DND-41 (cell line): ENCODE measurements at regions not wholly inside any gene's neighbourhood (a gene's known extent, or its start where the extent isn't known, plus 50 kb on each side); places are given as distances from the start of the nearest gene placed in this dataset.

Experiments
- ATAC-seq: fragments of 200-7000 bp; cut with Tn5 transposase; 3 replicates; pipeline ENCODE4 v1.9.1; 2021; ENCODE audit warnings: low read depth; ENCODE audit not compliant: insufficient read depth
- DNase-seq: peaks from one replicate; pipeline ENCODE4 v3.0.0-alpha.2; 2020
- H2AFZ ChIP-seq: 2 replicates; pipeline ENCODE4 v1.6.0; 2012; ENCODE audit warnings: low read depth, low read length
- H3K27ac ChIP-seq: 2 replicates; pipeline ENCODE4 v1.5.1; 2012; ENCODE audit warnings: low read length, inconsistent platforms
- H3K27me3 ChIP-seq: fragments of 200-600 bp; sonication (generic); 2 replicates; pipeline ENCODE4 v1.6.0; 2012; ENCODE audit warnings: low read length, mild to moderate bottlenecking, inconsistent platforms; ENCODE audit not compliant: insufficient read depth, poor library complexity
- H3K36me3 ChIP-seq: 2 replicates; pipeline ENCODE4 v1.5.1; 2012; ENCODE audit warnings: low read length, inconsistent platforms; ENCODE audit not compliant: insufficient read depth
- H3K4me1 ChIP-seq: 2 replicates; pipeline ENCODE4 v1.5.1; 2012; ENCODE audit warnings: mild to moderate bottlenecking, low read length; ENCODE audit not compliant: insufficient read depth
- H3K4me2 ChIP-seq: 2 replicates; pipeline ENCODE4 v1.6.0; 2012; ENCODE audit warnings: mild to moderate bottlenecking, moderate library complexity, low read length, inconsistent platforms; ENCODE audit not compliant: insufficient read depth
- H3K4me3 ChIP-seq, 2 experiments: fragments of 200-600 bp in 1 of 2; shearing (Covaris generic) in 1 of 2; 2 replicates each; pipeline ENCODE4 v1.5.1; 2012 to 2016; ENCODE audit warnings: inconsistent platforms in 2 of 2, low read length in 2 of 2, mild to moderate bottlenecking in 2 of 2, low read depth in 1 of 2, moderate library complexity in 1 of 2
- H3K79me2 ChIP-seq: 2 replicates; pipeline ENCODE4 v1.6.0; 2012; ENCODE audit warnings: low read length, inconsistent platforms; ENCODE audit not compliant: insufficient read depth
- H3K9ac ChIP-seq: 2 replicates; pipeline ENCODE4 v1.6.0; 2012; ENCODE audit warnings: low read depth, mild to moderate bottlenecking, inconsistent platforms, low read length, moderate library complexity
- H3K9me3 ChIP-seq: 2 replicates; pipeline ENCODE4 v1.5.1; 2012; ENCODE audit warnings: low read length, moderate library complexity, mild to moderate bottlenecking, inconsistent platforms; ENCODE audit not compliant: insufficient read depth, severe bottlenecking
- H4K20me1 ChIP-seq: 2 replicates; pipeline ENCODE4 v1.6.0; 2012; ENCODE audit warnings: low read length; ENCODE audit not compliant: insufficient read depth
- EZH2 ChIP-seq: IDR thresholded peaks from 3 replicates; pipeline ENCODE4 v1.6.1; 2012; ENCODE audit warnings: borderline replicate concordance, low read depth, mild to moderate bottlenecking, moderate library complexity, low read length, inconsistent platforms; ENCODE audit not compliant: severe bottlenecking
- TF ChIP-seq, protein P1 (sequence below): IDR thresholded peaks from 2 replicates; pipeline ENCODE4 v1.5.1; 2012; ENCODE audit warnings: borderline replicate concordance, low read length, moderate library complexity, mild to moderate bottlenecking; ENCODE audit not compliant: poor library complexity, severe bottlenecking; ENCODE audit errors: extremely low read depth

DNA sequence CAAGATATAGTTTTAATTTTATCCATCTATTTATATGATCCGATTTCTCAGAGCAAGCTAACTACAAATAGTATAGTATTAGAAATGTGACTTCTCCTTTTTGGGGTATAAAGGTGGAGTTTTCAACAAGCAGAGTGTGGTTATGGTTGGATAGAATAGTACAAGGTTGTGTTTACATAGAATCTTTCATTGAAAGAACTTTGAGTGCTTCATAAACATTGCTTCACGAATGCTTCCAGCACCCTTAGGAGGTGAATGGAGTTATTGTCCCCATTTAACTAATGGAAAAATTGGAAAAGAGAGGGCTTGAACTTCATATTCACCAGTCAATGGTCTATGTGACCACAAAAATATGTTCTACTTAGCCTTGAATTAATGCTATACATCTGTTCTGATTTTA is 134.1 kb upstream of the CITED2 start:
- Histone ChIP-seq H3K9ac (no peak overlapping the region), H3K79me2 (no peaks in the 10 kb centered on the region), H4K20me1 (no peaks in the 10 kb centered on the region), H3K27ac (no peak overlapping the region), H3K4me1 (no peaks in the 10 kb centered on the region), H3K36me3 (no peaks in the 10 kb centered on the region), H3K4me3 (no peak overlapping the region), H2AFZ (no peak overlapping the region), H3K9me3 (no peaks in the 10 kb centered on the region), H3K27me3 (no peaks in the 10 kb centered on the region), H3K4me2 (no peak overlapping the region)
- no peak for ATAC-seq
- no peak for TF ChIP-seq EZH2
- TF ChIP-seq, protein P1, sequence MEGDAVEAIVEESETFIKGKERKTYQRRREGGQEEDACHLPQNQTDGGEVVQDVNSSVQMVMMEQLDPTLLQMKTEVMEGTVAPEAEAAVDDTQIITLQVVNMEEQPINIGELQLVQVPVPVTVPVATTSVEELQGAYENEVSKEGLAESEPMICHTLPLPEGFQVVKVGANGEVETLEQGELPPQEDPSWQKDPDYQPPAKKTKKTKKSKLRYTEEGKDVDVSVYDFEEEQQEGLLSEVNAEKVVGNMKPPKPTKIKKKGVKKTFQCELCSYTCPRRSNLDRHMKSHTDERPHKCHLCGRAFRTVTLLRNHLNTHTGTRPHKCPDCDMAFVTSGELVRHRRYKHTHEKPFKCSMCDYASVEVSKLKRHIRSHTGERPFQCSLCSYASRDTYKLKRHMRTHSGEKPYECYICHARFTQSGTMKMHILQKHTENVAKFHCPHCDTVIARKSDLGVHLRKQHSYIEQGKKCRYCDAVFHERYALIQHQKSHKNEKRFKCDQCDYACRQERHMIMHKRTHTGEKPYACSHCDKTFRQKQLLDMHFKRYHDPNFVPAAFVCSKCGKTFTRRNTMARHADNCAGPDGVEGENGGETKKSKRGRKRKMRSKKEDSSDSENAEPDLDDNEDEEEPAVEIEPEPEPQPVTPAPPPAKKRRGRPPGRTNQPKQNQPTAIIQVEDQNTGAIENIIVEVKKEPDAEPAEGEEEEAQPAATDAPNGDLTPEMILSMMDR, result no peak
- no peak for DNase-seq

DNA sequence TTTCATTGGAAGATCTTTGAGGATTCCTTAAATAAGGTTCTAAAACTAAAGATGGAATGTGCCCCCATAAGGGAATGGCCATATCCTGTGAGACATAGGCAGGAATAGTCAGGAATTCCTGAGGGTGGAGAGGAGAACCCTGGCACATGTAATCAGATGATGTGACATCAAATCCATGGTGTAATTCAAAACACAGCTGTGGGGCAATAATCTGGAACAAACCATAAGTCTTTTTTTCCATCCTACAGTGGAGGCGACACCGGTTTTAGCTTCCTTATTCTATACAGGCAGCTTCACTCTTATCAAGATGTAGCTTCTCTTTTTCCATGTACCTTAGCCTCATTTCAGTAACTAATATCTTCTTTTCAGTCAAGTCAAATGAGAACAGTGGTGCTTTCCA is 133.6 kb upstream of the CITED2 start:
- no peak overlapping the region for H3K9ac ChIP-seq
- ATAC-seq, result no peak

GRCh38 chr6:139500977-139501376 is 126.5 kb upstream of the CITED2 start:
- no peak overlapping the region for H2AFZ ChIP-seq
- H3K4me2 ChIP-seq, result no peak overlapping the region
- H3K9me3 ChIP-seq, result no peaks in the 10 kb centered on the region
- DNase-seq (no peak), ATAC-seq (no peak)
- no peaks in the 10 kb centered on the region for H3K27me3 ChIP-seq
- no peaks in the 10 kb centered on the region for H3K36me3 ChIP-seq
- no peak overlapping the region for H3K27ac ChIP-seq
- no peaks in the 10 kb centered on the region for H4K20me1 ChIP-seq
- TF ChIP-seq, protein P1, result no peak
- TF ChIP-seq EZH2, result no peak
- H3K79me2 ChIP-seq, result no peaks in the 10 kb centered on the region
- no peak overlapping the region for H3K9ac ChIP-seq
- H3K4me1 ChIP-seq, result no peaks in the 10 kb centered on the region
- no peak overlapping the region for H3K4me3 ChIP-seq

More for the DNA sequence above, 133.6 kb upstream of the CITED2 start:
- no peak overlapping the region for H3K27ac ChIP-seq
- H3K79me2 ChIP-seq, result no peaks in the 10 kb centered on the region
- no peaks in the 10 kb centered on the region for H3K27me3 ChIP-seq
- no peaks in the 10 kb centered on the region for H3K9me3 ChIP-seq
- no peak overlapping the region for H3K4me3 ChIP-seq
- H3K4me1 ChIP-seq, result no peaks in the 10 kb centered on the region
- H4K20me1 ChIP-seq, result no peaks in the 10 kb centered on the region
- no peak for TF ChIP-seq EZH2
- TF ChIP-seq, protein P1, result no peak
- DNase-seq, result no peak
- no peaks in the 10 kb centered on the region for H3K36me3 ChIP-seq
- no peak overlapping the region for H2AFZ ChIP-seq
- H3K4me2 ChIP-seq, result no peak overlapping the region

- ATAC-seq (no peak), DNase-seq (no peak)
- Histone ChIP-seq H3K27me3 (no peaks in the 10 kb centered on the region), H3K36me3 (no peaks in the 10 kb centered on the region), H3K4me2 (no peak overlapping the region), H3K9me3 (no peaks in the 10 kb centered on the region), H4K20me1 (no peaks in the 10 kb centered on the region), H3K9ac (no peak overlapping the region), H3K4me3 (no peak overlapping the region), H2AFZ (no peak overlapping the region), H3K4me1 (no peaks in the 10 kb centered on the region), H3K79me2 (no peaks in the 10 kb centered on the region), H3K27ac (no peak overlapping the region)
- TF ChIP-seq, protein P1, result no peak
These were observed 124.3 kb upstream of the CITED2 start for GRCh38 chr6:139498715-139499114.
